Retinal pigment epithelial cell (primary cell): ENCODE measurements at regions not wholly inside any gene's neighbourhood (a gene's known extent, or its start where the extent isn't known, plus 50 kb on each side); places are given as distances from the start of the nearest gene placed in this dataset.
"Not testable (repeated sequence)": the region's sequence is repeated elsewhere in the genome, so short reads cannot be mapped to it uniquely, and the experiment has no call there.

Experiments used
- DNase-seq: peaks from one replicate; pipeline ENCODE4 v3.0.0-alpha.2; 2010; ENCODE audit warnings: low read depth
- H3K4me3 ChIP-seq: 2 replicates; pipeline ENCODE4 v1.5.1; 2011; ENCODE audit warnings: mild to moderate bottlenecking, low read length, control low read depth, moderate library complexity
- TF ChIP-seq, protein P1 (sequence below): conservative IDR thresholded peaks from 2 replicates; pipeline ENCODE4 v1.5.1; 2011; ENCODE audit warnings: low read depth, low read length, control low read depth, inconsistent platforms

DNA sequence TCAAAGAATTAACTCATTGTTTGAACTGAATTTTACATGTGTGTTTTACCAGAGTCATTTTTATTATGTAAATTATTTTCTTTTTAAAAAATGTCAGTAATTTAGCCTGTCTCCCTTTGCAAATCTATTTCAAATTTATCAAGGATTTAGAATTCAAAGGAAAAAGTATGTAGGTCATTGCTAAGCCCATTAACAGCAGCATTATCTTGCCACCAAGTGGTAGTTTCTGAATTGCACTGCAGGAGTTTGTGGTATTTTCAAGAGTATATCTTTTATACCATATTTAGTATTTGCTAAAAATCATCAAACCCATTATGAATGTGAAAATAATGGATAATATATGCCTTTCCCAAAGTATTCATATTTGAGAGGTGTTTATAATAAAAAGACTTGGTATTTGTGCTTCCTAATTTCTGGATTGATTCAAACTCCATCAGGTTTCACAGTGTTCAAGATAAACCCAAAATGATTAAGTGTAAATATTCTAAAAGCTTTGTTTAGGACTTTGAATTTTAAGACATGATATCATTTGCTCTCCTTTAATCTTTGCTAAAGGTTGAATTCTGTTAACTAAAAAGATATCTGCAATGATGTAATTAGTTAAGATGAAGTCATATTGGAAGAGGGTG lies 711.4 kb downstream of the FSCB start:
- DNase-seq = peak; percentile 13
- TF ChIP-seq, protein P1, sequence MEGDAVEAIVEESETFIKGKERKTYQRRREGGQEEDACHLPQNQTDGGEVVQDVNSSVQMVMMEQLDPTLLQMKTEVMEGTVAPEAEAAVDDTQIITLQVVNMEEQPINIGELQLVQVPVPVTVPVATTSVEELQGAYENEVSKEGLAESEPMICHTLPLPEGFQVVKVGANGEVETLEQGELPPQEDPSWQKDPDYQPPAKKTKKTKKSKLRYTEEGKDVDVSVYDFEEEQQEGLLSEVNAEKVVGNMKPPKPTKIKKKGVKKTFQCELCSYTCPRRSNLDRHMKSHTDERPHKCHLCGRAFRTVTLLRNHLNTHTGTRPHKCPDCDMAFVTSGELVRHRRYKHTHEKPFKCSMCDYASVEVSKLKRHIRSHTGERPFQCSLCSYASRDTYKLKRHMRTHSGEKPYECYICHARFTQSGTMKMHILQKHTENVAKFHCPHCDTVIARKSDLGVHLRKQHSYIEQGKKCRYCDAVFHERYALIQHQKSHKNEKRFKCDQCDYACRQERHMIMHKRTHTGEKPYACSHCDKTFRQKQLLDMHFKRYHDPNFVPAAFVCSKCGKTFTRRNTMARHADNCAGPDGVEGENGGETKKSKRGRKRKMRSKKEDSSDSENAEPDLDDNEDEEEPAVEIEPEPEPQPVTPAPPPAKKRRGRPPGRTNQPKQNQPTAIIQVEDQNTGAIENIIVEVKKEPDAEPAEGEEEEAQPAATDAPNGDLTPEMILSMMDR = peak; percentile 68
- H3K4me3 ChIP-seq = no peak overlapping the region

DNA sequence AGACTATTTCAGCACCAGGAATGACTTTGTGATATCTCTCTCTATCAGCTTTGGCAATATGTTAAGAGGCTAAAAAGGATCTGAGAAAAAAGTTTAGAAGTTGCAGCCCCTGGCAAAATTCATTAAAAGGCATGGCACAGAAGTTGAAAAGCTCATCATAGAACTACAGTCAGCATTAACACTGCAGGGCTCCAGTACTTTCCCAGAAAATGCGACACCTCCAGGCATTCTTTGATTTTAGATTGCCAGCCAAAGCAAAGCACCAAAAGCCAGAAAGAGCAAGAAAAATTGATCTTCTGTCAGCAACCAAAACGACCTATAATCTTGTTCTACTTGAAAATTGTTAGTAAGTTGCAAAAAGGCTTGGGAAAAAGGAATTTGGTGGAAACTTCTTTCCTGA lies 713.5 kb downstream of the FSCB start:
- no peak for DNase-seq
- TF ChIP-seq, protein P1 = no peak
- H3K4me3 ChIP-seq = no peak overlapping the region

DNA sequence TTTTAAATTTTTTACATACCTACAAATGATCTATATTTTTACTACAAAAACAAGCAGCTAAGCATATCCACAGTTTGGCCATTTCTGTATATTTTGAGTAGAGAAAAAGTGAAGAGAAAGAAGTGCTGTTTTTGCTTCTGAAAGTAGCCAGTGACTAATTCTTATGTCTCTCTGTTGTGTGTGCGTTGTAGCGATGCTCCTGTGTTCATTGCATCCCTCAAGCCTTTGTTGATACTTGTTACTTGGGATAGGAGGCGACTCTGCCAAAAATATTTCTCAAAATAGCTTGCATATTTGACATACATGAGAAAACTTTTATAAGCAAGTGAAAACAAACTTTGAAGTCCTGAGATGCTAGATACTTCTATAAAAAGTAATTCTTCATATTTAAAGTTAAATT lies 714.1 kb downstream of the FSCB start:
- TF ChIP-seq, protein P1 = no peak
- no peak for DNase-seq
- H3K4me3 ChIP-seq = no peak overlapping the region

DNA sequence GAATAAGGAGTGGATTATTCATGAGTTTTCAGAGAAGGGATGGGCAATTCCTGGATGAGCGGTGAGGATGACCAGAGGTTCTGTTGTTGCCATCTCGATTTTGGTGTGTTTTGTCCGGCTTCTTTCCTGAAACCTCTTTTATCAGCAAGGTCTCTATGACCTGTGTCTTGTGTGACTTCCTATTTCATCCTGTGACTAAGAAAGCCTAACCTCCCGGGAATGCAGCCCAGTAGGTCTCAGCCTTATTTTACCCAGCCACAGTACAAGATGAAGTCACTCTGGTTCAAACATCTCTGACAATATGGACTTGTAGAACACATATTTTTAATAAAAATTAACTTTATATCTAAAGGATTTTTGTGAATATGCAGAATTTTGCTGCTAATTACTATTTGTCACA lies 716.4 kb downstream of the FSCB start:
- DNase-seq = no peak
- TF ChIP-seq, protein P1 = no peak
- H3K4me3 ChIP-seq = no peak overlapping the region

DNA sequence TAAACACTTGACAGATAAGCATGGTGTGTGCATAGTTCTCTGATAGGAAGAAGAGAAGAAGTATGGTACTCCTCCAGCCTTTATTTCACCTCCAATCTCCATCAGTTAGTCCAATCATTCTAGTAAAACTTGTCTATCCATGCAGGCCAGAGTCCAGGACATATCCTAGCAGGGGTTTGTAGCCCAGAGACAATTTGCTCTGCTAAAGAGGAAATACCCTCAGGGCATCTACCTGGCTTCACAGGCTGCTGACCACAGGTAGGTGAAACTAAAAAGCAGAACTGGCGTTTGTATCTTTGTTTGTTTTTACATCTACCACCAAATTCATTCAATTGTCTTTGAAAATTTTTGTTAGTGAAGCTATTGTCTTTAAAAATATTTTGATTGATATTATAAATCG lies 717.6 kb downstream of the FSCB start:
- no peak for DNase-seq
- TF ChIP-seq, protein P1 = no peak
- H3K4me3 ChIP-seq = no peak overlapping the region

DNA sequence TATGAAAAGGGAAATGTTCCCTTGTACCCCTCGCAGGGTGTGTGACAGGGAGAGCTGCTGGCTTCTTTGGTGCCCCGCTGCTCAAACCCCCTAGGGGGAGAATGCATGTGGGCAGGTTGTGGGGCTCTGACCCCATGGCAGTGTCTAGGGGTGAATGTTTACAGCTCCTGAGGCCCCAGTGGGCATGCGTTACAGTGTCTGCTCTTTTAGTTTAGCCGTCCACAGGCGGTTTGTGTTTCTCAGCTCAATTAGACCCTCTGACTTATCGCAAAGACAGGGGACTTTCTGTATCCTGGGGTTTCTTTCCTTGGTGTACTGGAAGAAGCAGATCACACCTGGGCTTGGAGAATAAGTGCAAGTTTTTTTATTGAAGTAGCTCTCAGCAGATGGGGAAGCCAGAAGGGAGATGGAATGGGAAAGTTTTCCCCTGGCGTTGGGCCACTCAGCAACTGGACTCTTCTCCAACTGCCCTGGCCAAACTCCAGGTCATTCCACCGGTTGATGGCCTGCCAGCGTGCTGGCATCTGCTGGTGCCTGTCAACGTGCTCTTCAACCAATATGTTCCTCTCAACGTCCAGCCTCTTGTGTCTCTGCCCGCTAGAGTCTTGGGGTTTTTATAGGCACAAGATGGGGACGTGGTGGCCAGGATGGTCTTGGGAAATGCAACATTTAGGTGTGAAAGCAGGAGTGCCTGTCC lies 720.9 kb downstream of the FSCB start:
- TF ChIP-seq, protein P1 = no peak
- H3K4me3 ChIP-seq = no peak overlapping the region
- no peak for DNase-seq

DNA sequence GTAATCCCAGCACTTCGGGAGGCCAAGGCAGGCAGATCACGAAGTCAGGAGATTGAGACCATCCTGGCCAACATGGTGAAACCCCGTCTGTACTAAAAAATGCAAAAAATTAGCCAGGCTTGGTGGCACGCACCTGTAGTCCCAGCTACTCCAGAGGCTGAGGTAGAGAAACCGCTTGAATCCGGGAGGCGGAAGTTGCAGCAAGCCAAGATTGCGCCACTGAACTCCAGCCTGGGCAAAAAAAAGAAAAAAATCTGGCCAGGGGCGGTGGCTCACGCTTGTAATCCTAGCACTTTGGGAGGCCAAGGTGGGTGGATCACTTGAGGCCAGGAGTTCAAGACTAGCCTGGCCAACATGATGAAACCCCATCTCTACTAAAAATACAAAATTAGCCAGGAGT lies 722.7 kb downstream of the FSCB start:
- H3K4me3 ChIP-seq, DNase-seq: not testable (repeated sequence)
